Lower lobe of right lung (tissue), 2 donors: ENCODE measurements at regions not wholly inside any gene's neighbourhood (a gene's known extent, or its start where the extent isn't known, plus 50 kb on each side); places are given as distances from the start of the nearest gene placed in this dataset.
"Not testable (repeated sequence)": the region's sequence is repeated elsewhere in the genome, so short reads cannot be mapped to it uniquely, and the experiment has no call there.

Experiments
- ATAC-seq, 2 donors: fragments of 200-7000 bp; cut with Tn5 transposase; one replicate each; pipeline ENCODE4 v1.9.1; 2020 to 2022; ENCODE audit warnings: mild to moderate bottlenecking in 2 of 2, moderate library complexity in 2 of 2
- DNase-seq: peaks from one replicate; pipeline ENCODE4 v3.0.0-alpha.2; 2020
- H3K27ac ChIP-seq: fragments of 200-600 bp; one replicate; pipeline ENCODE4 v1.8.0; 2022
- H3K27me3 ChIP-seq: fragments of 200-600 bp; one replicate; pipeline ENCODE4 v1.8.0; 2022; ENCODE audit warnings: low read depth
- H3K36me3 ChIP-seq: fragments of 200-600 bp; one replicate; pipeline ENCODE4 v1.8.0; 2022; ENCODE audit warnings: mild to moderate bottlenecking
- H3K4me1 ChIP-seq: fragments of 200-600 bp; one replicate; pipeline ENCODE4 v1.8.0; 2022
- H3K4me3 ChIP-seq: fragments of 200-600 bp; one replicate; pipeline ENCODE4 v1.8.0; 2022; ENCODE audit warnings: mild to moderate bottlenecking
- H3K9me3 ChIP-seq: fragments of 200-600 bp; one replicate; pipeline ENCODE4 v1.8.0; 2022
- intact Hi-C: fragments of 100-400 bp; cut with DNase I; formaldehyde crosslinking; loops from one replicate; pipeline ENCODE4 v1.11.0; 2022
- TF ChIP-seq, protein P1 (sequence below): fragments of 200-600 bp; IDR thresholded peaks from one replicate; pipeline ENCODE4 v1.8.0; 2022; ENCODE audit warnings: antibody characterized with exemption, mild to moderate bottlenecking
- donor health status: DM: no; HTN: yes; CAD: no; lungs with severe emphysema.

- no peak for ATAC-seq
- no peak overlapping the region for H3K27ac ChIP-seq
Measured at GRCh38 chr3:191680989-191681597, 220.1 kb downstream of the PYDC2 start.

GRCh38 chr3:191682961-191683360 is 222.0 kb downstream of the PYDC2 start:
- no peaks in the 10 kb centered on the region for H3K27me3 ChIP-seq
- no peak overlapping the region for H3K4me3 ChIP-seq
- H3K4me1 ChIP-seq: no peaks in the 10 kb centered on the region
- DNase-seq (no peak), ATAC-seq (no peak)
- TF ChIP-seq, protein P1, sequence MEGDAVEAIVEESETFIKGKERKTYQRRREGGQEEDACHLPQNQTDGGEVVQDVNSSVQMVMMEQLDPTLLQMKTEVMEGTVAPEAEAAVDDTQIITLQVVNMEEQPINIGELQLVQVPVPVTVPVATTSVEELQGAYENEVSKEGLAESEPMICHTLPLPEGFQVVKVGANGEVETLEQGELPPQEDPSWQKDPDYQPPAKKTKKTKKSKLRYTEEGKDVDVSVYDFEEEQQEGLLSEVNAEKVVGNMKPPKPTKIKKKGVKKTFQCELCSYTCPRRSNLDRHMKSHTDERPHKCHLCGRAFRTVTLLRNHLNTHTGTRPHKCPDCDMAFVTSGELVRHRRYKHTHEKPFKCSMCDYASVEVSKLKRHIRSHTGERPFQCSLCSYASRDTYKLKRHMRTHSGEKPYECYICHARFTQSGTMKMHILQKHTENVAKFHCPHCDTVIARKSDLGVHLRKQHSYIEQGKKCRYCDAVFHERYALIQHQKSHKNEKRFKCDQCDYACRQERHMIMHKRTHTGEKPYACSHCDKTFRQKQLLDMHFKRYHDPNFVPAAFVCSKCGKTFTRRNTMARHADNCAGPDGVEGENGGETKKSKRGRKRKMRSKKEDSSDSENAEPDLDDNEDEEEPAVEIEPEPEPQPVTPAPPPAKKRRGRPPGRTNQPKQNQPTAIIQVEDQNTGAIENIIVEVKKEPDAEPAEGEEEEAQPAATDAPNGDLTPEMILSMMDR: no peak
- no peak overlapping the region for H3K27ac ChIP-seq
- no peaks in the 10 kb centered on the region for H3K36me3 ChIP-seq
- intact Hi-C loops: no loop called here
- H3K9me3 ChIP-seq: no peaks in the 10 kb centered on the region

More at GRCh38 chr3:191680989-191681597, 220.1 kb downstream of the PYDC2 start:
- Histone ChIP-seq H3K36me3 (no peaks in the 10 kb centered on the region), H3K9me3 (no peaks in the 10 kb centered on the region), H3K4me1 (no peaks in the 10 kb centered on the region), H3K27me3 (no peaks in the 10 kb centered on the region), H3K4me3 (no peak overlapping the region)
- DNase-seq: no peak
- TF ChIP-seq, protein P1: no peak
- intact Hi-C loops: no loop called here

GRCh38 chr3:191686626-191687025 is 225.7 kb downstream of the PYDC2 start:
- no peaks in the 10 kb centered on the region for H3K4me1 ChIP-seq
- H3K27ac ChIP-seq: no peak overlapping the region
- ATAC-seq: no peak
- H3K4me3 ChIP-seq: no peak overlapping the region
- TF ChIP-seq, protein P1: no peak
- no peaks in the 10 kb centered on the region for H3K36me3 ChIP-seq
- intact Hi-C loops: no loop called here
- H3K9me3 ChIP-seq: no peaks in the 10 kb centered on the region
- H3K27me3 ChIP-seq: no peaks in the 10 kb centered on the region
- DNase-seq: no peak

DNA sequence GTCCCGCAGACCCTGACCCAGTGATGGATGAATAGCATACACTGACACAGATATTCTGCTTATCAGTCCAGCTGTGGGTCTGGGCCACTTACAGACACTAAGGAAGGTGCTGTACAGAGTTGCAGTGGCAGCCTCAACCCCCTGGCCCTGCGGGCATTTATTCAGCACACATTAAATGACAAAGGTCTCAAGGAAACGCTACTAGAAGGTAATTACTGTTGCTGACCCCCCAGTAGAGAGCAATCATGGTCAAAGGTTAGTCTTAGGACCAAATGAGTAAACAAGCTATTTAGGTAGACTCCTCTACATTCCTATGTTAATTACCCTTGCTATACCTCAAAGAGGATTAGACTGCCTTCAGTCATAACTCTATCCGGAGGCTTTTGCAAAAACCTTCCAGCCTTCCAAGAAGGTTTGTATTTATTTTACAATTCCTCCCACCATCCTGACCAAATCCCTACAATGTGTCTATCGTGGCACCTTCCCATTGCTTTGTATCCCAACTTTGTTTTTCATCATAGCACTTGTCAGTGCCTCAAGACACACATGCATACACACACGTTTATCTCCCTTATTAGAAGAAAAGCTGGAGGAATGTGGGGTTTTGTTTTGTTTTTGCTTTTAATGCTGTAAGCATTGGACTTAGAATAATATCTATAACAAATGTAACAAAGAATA is 227.9 kb downstream of the PYDC2 start:
- H3K4me3 ChIP-seq: no peak overlapping the region
- intact Hi-C loops: no loop called here
- TF ChIP-seq, protein P1: no peak
- no peak for DNase-seq
- ATAC-seq: no peak
- no peaks in the 10 kb centered on the region for H3K36me3 ChIP-seq
- H3K27me3 ChIP-seq: no peaks in the 10 kb centered on the region
- no peaks in the 10 kb centered on the region for H3K9me3 ChIP-seq
- H3K27ac ChIP-seq: no peak overlapping the region
- no peaks in the 10 kb centered on the region for H3K4me1 ChIP-seq

DNA sequence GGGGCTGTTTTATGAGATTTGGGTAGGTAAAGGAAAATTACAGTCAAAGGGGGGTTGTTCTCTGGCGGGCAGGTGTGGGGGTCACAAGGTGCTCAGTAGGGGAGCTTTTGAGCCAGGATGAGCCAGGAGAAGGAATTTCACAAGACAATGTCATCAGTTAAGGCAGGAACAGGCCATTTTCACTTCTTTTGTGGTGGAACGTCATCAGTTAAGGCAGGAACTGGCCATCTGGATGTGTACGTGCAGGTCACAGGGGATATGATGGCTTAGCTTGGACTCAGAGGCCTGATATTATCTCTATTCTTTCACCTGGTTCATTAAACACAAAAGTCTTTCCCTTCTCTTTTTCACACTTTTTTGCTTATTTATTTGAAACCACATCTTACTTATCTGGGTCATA is 230.2 kb downstream of the PYDC2 start:
- H3K27me3 ChIP-seq, H3K4me3 ChIP-seq, H3K27ac ChIP-seq, H3K36me3 ChIP-seq, H3K4me1 ChIP-seq, ATAC-seq, DNase-seq, intact Hi-C loops, H3K9me3 ChIP-seq: not testable (repeated sequence)

GRCh38 chr3:191695131-191695814 is 234.3 kb downstream of the PYDC2 start:
- TF ChIP-seq, protein P1: no peak
- ATAC-seq: no peak
- Histone ChIP-seq H3K27me3 (no peaks in the 10 kb centered on the region), H3K4me1 (no peaks in the 10 kb centered on the region), H3K36me3 (no peaks in the 10 kb centered on the region), H3K27ac (no peak overlapping the region), H3K9me3 (no peaks in the 10 kb centered on the region), H3K4me3 (no peak overlapping the region)
- intact Hi-C loops: no loop called here
- no peak for DNase-seq
